ENCODE measurements at regions not wholly inside any gene's neighbourhood (a gene's known extent, or its start where the extent isn't known, plus 50 kb on each side); places are given as distances from the start of the nearest gene placed in this dataset.

GRCh38 chr18:73168236-73168635 lies 300.4 kb upstream of the NETO1 start:
- H3K27ac ChIP-seq (ENCODE audit: low read depth, low read length, poor library complexity, severe bottlenecking), result no peak overlapping the region
- BruUV-seq (replicated peaks), result no TSS peak
- no peak for DNase-seq (ENCODE audit: low spot score)
- TF ChIP-seq CTCF (conservative IDR thresholded peaks at IDR 0.05; ENCODE audit: low read depth, low read length), result no peak
- H3K4me3 ChIP-seq (ENCODE audit: low read depth, low read length, poor library complexity, severe bottlenecking), result no peak overlapping the region
- intact Hi-C loops (cut with micrococcal nuclease; ENCODE audit: unreplicated experiment), result no loop called here
- no peaks in the 10 kb centered on the region for H3K4me1 ChIP-seq (ENCODE audit: insufficient read depth, low read length, poor library complexity, severe bottlenecking)
- H3K27me3 ChIP-seq (replicated peaks; ENCODE audit: insufficient read depth, low read depth, low read length, poor library complexity), result no peaks in the 10 kb centered on the region
- ChIA-PET POLR2A (ENCODE audit: low non-redundant PET) (no interaction called here), CTCF (no interaction called here)
- no peaks in the 10 kb centered on the region for H3K36me3 ChIP-seq (ENCODE audit: insufficient read depth, low read length, poor library complexity, severe bottlenecking)
- no peaks in the 10 kb centered on the region for H3K9me3 ChIP-seq (ENCODE audit: low read depth, low read length, poor library complexity, severe bottlenecking)

GRCh38 chr18:73164430-73164829 lies 296.6 kb upstream of the NETO1 start:
- intact Hi-C loops (cut with micrococcal nuclease; ENCODE audit: unreplicated experiment), result no loop called here
- Histone ChIP-seq H3K36me3 (ENCODE audit: insufficient read depth, low read length, poor library complexity, severe bottlenecking) (no peaks in the 10 kb centered on the region), H3K27ac (ENCODE audit: low read depth, low read length, poor library complexity, severe bottlenecking) (no peak overlapping the region), H3K4me1 (ENCODE audit: insufficient read depth, low read length, poor library complexity, severe bottlenecking) (no peaks in the 10 kb centered on the region), H3K27me3 (replicated peaks; ENCODE audit: insufficient read depth, low read depth, low read length, poor library complexity) (no peaks in the 10 kb centered on the region), H3K4me3 (ENCODE audit: low read depth, low read length, poor library complexity, severe bottlenecking) (no peak overlapping the region), H3K9me3 (ENCODE audit: low read depth, low read length, poor library complexity, severe bottlenecking) (no peaks in the 10 kb centered on the region)
- no peak for TF ChIP-seq EZH2 (IDR thresholded peaks at IDR 0.05; ENCODE audit: borderline replicate concordance, low read depth, low read length, poor library complexity, severe bottlenecking)
- TF ChIP-seq CTCF (conservative IDR thresholded peaks at IDR 0.05; ENCODE audit: low read depth, low read length), result no peak
- BruUV-seq (replicated peaks), result no TSS peak
- POLR2A ChIA-PET (ENCODE audit: low non-redundant PET), result no interaction called here
- no peak for DNase-seq (ENCODE audit: low spot score)
- CTCF ChIA-PET, result no interaction called here

GRCh38 chr18:73163236-73163635 lies 295.4 kb upstream of the NETO1 start:
- intact Hi-C loops (cut with micrococcal nuclease; ENCODE audit: unreplicated experiment), result no loop called here
- no peak overlapping the region for H3K4me3 ChIP-seq (ENCODE audit: low read depth, low read length, poor library complexity, severe bottlenecking)
- no TSS peak for BruUV-seq (replicated peaks)
- no peak overlapping the region for H3K27ac ChIP-seq (ENCODE audit: low read depth, low read length, poor library complexity, severe bottlenecking)
- H3K36me3 ChIP-seq (ENCODE audit: insufficient read depth, low read length, poor library complexity, severe bottlenecking), result no peaks in the 10 kb centered on the region
- DNase-seq (ENCODE audit: low spot score), result no peak
- ChIA-PET CTCF (no interaction called here), POLR2A (ENCODE audit: low non-redundant PET) (no interaction called here)
- no peaks in the 10 kb centered on the region for H3K27me3 ChIP-seq (replicated peaks; ENCODE audit: insufficient read depth, low read depth, low read length, poor library complexity)
- H3K9me3 ChIP-seq (ENCODE audit: low read depth, low read length, poor library complexity, severe bottlenecking), result no peaks in the 10 kb centered on the region
- no peaks in the 10 kb centered on the region for H3K4me1 ChIP-seq (ENCODE audit: insufficient read depth, low read length, poor library complexity, severe bottlenecking)
- no peak for TF ChIP-seq EZH2 (IDR thresholded peaks at IDR 0.05; ENCODE audit: borderline replicate concordance, low read depth, low read length, poor library complexity, severe bottlenecking)

GRCh38 chr18:73156117-73156516 lies 288.3 kb upstream of the NETO1 start:
- CTCF ChIA-PET, result no interaction called here
- no peaks in the 10 kb centered on the region for H3K27me3 ChIP-seq (replicated peaks; ENCODE audit: insufficient read depth, low read depth, low read length, poor library complexity)
- BruUV-seq (replicated peaks), result no TSS peak
- H3K9me3 ChIP-seq (ENCODE audit: low read depth, low read length, poor library complexity, severe bottlenecking), result peaks cover 7% of the 10 kb centered on the region
- H3K4me1 ChIP-seq (ENCODE audit: insufficient read depth, low read length, poor library complexity, severe bottlenecking), result no peaks in the 10 kb centered on the region
- no peaks in the 10 kb centered on the region for H3K36me3 ChIP-seq (ENCODE audit: insufficient read depth, low read length, poor library complexity, severe bottlenecking)
- no peak for DNase-seq (ENCODE audit: low spot score)
- H3K4me3 ChIP-seq (ENCODE audit: low read depth, low read length, poor library complexity, severe bottlenecking), result no peak overlapping the region
- no peak overlapping the region for H3K27ac ChIP-seq (ENCODE audit: low read depth, low read length, poor library complexity, severe bottlenecking)
- POLR2A ChIA-PET (ENCODE audit: low non-redundant PET), result no interaction called here
- TF ChIP-seq EZH2 (IDR thresholded peaks at IDR 0.05; ENCODE audit: borderline replicate concordance, low read depth, low read length, poor library complexity, severe bottlenecking) (no peak), CTCF (conservative IDR thresholded peaks at IDR 0.05; ENCODE audit: low read depth, low read length) (no peak)
- intact Hi-C loops (cut with micrococcal nuclease; ENCODE audit: unreplicated experiment), result no loop called here

Measured in A673 (cell line).